ENCODE measurements at regions not wholly inside any gene's neighbourhood (a gene's known extent, or its start where the extent isn't known, plus 50 kb on each side); places are given as distances from the start of the nearest gene placed in this dataset.
A peak's percentile ranks its signal among the peaks of the same experiment; 100 is the strongest.

DNA sequence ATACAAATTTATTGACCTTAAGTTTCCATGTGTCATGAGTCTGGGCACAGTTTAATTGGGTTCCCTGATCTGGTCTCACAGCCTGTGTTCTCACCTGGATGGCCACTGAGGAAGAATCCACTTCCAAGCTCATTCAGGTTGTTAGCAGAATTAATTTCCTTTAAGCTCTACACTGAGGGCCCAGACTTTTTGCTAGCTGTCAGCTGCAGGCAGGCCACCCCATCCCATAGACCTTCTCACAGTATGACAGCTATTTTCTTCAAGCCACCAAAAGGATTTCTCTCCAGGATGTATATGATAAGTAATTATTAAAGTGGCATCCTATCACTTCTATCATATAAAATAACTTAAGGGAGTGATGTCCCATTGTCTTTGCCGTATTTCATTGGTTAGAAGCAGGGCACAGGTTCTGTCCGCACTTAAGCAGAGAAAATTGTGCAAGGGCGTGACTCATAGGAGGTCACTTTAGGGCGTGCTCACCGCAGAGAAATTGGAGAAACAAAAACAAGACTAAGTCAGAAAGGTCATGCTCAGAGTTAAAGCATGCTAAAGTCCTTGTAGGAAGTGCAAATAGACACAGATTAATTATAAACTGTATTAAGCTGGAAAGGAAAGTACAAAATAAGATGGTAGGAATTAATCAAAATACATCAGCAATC is 109.9 kb downstream of the AHR start:
- Histone ChIP-seq H3K27me3 (ENCODE audit: insufficient read depth) (peaks cover 1% of the 10 kb centered on the region; the same call in 1 of the 2 replicates), H2AFZ (ENCODE audit: low read depth) (no peak overlapping the region), H3K9ac (no peak overlapping the region), H3K27ac (ENCODE audit: low read depth in 2 of 2, low read length in 1 of 2) (no peak overlapping the region), H3K9me3 (no peaks in the 10 kb centered on the region), H3K4me1 (ENCODE audit: control insufficient read depth in 1 of 2, insufficient read depth in 2 of 2, low read depth in 1 of 2, low read length in 1 of 2) (no peaks in the 10 kb centered on the region; a peak in 2 of 4 replicates), H3K79me2 (ENCODE audit: insufficient read depth) (no peaks in the 10 kb centered on the region), H3K4me2 (no peak overlapping the region), H4K20me1 (ENCODE audit: insufficient read depth) (no peaks in the 10 kb centered on the region), H3F3A (replicated peaks; ENCODE audit: insufficient read depth) (no peaks in the 10 kb centered on the region), H3K4me3 (ENCODE audit: low read depth in 2 of 2, low read length in 1 of 2) (no peak overlapping the region), H3K9me2 (0 out of 2 replicates have a peak, but pooled peaks cover 4% of the 10 kb centered on the region), H3K36me3 (replicated peaks in 1 of 2; ENCODE audit: control insufficient read depth in 1 of 2, insufficient read depth in 2 of 2, low read length in 1 of 2) (no peaks in the 10 kb centered on the region)
- CTCF ChIA-PET: no interaction called here
- TF ChIP-seq USF1 (IDR thresholded peaks at IDR 0.05; ENCODE audit: borderline replicate concordance, low read depth): no peak
- peak; percentile 56; the same call in 1 of the 2 replicates for TF ChIP-seq FOSL2 (IDR thresholded peaks at IDR 0.05; ENCODE audit: borderline replicate concordance, low read depth)
- TF ChIP-seq RXRA (IDR thresholded peaks at IDR 0.05; ENCODE audit: borderline replicate concordance, low read depth): peak; percentile 85; the same call in 1 of the 2 replicates
- TF ChIP-seq JUND (IDR thresholded peaks at IDR 0.05): peak; percentile 53
- no peak for TF ChIP-seq FOXM1 (IDR thresholded peaks at IDR 0.05; ENCODE audit: low read depth)
- TF ChIP-seq, protein P1, sequence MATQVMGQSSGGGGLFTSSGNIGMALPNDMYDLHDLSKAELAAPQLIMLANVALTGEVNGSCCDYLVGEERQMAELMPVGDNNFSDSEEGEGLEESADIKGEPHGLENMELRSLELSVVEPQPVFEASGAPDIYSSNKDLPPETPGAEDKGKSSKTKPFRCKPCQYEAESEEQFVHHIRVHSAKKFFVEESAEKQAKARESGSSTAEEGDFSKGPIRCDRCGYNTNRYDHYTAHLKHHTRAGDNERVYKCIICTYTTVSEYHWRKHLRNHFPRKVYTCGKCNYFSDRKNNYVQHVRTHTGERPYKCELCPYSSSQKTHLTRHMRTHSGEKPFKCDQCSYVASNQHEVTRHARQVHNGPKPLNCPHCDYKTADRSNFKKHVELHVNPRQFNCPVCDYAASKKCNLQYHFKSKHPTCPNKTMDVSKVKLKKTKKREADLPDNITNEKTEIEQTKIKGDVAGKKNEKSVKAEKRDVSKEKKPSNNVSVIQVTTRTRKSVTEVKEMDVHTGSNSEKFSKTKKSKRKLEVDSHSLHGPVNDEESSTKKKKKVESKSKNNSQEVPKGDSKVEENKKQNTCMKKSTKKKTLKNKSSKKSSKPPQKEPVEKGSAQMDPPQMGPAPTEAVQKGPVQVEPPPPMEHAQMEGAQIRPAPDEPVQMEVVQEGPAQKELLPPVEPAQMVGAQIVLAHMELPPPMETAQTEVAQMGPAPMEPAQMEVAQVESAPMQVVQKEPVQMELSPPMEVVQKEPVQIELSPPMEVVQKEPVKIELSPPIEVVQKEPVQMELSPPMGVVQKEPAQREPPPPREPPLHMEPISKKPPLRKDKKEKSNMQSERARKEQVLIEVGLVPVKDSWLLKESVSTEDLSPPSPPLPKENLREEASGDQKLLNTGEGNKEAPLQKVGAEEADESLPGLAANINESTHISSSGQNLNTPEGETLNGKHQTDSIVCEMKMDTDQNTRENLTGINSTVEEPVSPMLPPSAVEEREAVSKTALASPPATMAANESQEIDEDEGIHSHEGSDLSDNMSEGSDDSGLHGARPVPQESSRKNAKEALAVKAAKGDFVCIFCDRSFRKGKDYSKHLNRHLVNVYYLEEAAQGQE (IDR thresholded peaks at IDR 0.05; ENCODE audit: low read depth, low read length): no peak
- WGBS (ENCODE audit: low lambda C conversion rate): under 1% methylated on average over 5 of the region's 5 CpGs
- no peak for DNase-seq
- POLR2A ChIA-PET: no interaction called here

- no peak for DNase-seq
- CTCF ChIA-PET: no interaction called here
- WGBS (ENCODE audit: low lambda C conversion rate): 4% methylated on average over 4 of the region's 4 CpGs
These were observed 110.4 kb downstream of the AHR start for GRCh38 chr7:17408904-17409290.

More at GRCh38 chr7:17408904-17409290, 110.4 kb downstream of the AHR start:
- H3K27me3 ChIP-seq (ENCODE audit: insufficient read depth): peaks cover 7% of the 10 kb centered on the region; the same call in 1 of the 2 replicates
- no peak overlapping the region for H3K4me2 ChIP-seq
- POLR2A ChIA-PET: no interaction called here
- H2AFZ ChIP-seq (ENCODE audit: low read depth): no peak overlapping the region
- no peak overlapping the region for H3K9ac ChIP-seq
- H3K79me2 ChIP-seq (ENCODE audit: insufficient read depth): no peaks in the 10 kb centered on the region
- no peak overlapping the region for H3K27ac ChIP-seq (ENCODE audit: low read depth in 2 of 2, low read length in 1 of 2)
- 0 out of 2 replicates have a peak, but pooled peaks cover 4% of the 10 kb centered on the region for H3K9me2 ChIP-seq
- no peaks in the 10 kb centered on the region for H3K9me3 ChIP-seq
- H3K4me3 ChIP-seq (ENCODE audit: low read depth in 2 of 2, low read length in 1 of 2): no peak overlapping the region
- TF ChIP-seq GABPA (IDR thresholded peaks at IDR 0.05; ENCODE audit: low read depth) (no peak), YY1 (IDR thresholded peaks at IDR 0.05; ENCODE audit: low read depth) (no peak), USF2 (IDR thresholded peaks at IDR 0.05; ENCODE audit: borderline replicate concordance, low read depth, low read length) (no peak)
- no peaks in the 10 kb centered on the region; a peak in 2 of 4 replicates for H3K4me1 ChIP-seq (ENCODE audit: control insufficient read depth in 1 of 2, insufficient read depth in 2 of 2, low read depth in 1 of 2, low read length in 1 of 2)
- H4K20me1 ChIP-seq (ENCODE audit: insufficient read depth): no peaks in the 10 kb centered on the region
- H3F3A ChIP-seq (replicated peaks; ENCODE audit: insufficient read depth): no peaks in the 10 kb centered on the region
- no peaks in the 10 kb centered on the region for H3K36me3 ChIP-seq (replicated peaks in 1 of 2; ENCODE audit: control insufficient read depth in 1 of 2, insufficient read depth in 2 of 2, low read length in 1 of 2)

Data from SK-N-SH (cell line).